ENCODE measurements at regions not wholly inside any gene's neighbourhood (a gene's known extent, or its start where the extent isn't known, plus 50 kb on each side); places are given as distances from the start of the nearest gene placed in this dataset.

DNA sequence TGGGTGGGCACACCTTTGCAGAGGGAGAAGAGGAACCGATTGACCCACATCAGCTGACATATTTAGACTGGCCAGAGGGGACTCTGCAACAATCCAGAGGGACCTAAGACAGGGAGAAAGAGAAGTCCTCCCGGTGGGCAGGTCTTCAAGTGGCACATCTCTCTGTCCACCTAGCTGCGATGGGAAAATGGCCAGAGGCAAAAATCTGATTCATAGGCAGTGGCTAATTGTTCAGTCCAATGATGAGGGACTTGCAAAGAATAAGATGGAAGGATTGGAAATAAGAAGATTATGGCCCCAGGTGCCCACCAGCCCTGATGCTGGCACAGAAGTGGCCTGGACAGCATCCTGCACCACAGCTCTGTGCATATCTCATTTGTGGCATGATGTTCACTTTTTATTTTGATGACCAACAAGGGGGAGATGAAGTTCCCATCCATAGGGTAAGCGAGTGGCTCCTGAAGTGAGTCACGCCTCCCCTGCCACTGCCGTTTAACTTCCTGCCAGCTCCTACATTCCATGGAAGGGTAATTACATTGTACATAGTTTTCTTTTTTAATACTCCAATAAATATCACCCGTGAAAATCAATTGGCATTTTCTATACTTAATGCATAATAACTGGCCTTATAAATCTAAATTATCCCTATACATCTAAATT, 659.6 kb downstream of the MATN1 start:
- TF ChIP-seq POLR2AphosphoS5 (IDR thresholded peaks at IDR 0.05; ENCODE audit: low read depth, low read length) (no peak), TAF1 (IDR thresholded peaks at IDR 0.05; ENCODE audit: borderline replicate concordance, low read depth, low read length) (no peak), POLR2A (IDR thresholded peaks at IDR 0.05; ENCODE audit: low read depth, low read length) (no peak)
